GM19324 (cell line): ENCODE measurements at regions not wholly inside any gene's neighbourhood (a gene's known extent, or its start where the extent isn't known, plus 50 kb on each side); places are given as distances from the start of the nearest gene placed in this dataset.

ENCODE experiments used
- ATAC-seq: cut with Tn5 transposase; IDR thresholded peaks from one replicate; pipeline ENCODE4 v1.9.1; 2021; ENCODE audit warnings: mild to moderate bottlenecking, moderate library complexity; ENCODE audit not compliant: unreplicated experiment, low FRiP score

DNA sequence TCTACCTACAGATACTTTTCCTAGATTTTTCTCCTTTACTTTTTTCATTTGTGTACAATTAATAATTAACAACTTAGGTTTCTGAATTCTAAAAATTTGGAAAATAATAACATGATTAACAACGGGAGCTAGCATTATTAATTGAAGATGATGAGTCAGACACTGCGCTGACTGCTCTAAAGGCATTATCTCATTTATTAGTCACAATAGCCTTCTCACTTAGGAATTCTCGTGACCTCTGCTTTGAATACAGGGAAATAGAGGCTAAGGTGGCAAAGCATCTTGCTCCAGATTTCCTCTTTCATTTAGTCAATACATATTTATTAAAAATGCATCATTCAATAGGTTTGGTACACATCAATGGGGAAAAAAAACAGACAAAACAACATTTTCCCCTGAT, 441.3 kb downstream of the PCDH18 start:
- ATAC-seq = no peak

DNA sequence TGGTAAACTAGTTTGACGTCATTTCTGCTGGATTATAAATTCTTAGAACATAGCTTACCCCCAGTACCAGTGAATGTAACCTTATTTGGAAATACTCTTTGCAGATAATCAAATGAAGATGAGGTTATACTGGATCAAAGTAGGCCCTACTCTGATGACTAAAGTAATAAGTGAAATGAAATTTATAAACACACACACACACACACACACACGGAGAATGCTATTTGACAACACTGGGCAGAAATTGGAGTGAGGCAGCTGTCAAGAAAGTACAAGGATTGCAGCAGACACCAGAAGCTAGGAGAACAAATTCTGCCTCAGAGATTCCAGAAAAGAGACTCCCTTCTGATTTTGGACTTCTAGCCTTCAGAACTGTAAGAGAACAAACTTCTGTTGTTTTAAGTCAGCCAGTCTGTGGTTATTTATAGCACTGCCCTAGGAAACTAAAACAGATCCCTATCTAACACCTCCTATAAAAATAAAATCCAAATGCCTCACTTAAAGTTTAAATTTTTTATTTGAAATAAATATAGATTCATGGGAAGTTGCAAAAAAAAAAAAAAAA, 448.6 kb downstream of the PCDH18 start:
- no peak for ATAC-seq

DNA sequence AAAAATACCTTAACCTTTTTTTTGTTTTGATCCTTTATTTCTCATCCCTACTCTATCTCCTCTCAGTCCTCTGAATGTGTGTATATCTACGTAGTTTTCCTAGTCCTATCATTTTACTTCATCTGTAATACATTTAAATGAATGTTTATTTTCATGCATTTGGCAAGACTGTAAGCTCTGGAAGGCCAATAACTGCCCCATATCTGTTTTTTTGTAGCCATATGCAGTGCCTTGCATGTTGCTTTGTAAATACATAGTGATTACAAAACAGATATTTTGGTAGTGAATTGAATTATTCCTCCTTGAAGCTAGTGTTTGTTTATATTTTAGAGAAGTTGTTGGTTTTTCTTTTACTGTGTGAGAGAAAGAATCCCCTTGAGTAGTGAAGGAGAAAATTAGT, 450.2 kb downstream of the PCDH18 start:
- no peak for ATAC-seq

- no peak for ATAC-seq
These were observed 455.4 kb downstream of the PCDH18 start for GRCh38 chr4:137076908-137077307.

DNA sequence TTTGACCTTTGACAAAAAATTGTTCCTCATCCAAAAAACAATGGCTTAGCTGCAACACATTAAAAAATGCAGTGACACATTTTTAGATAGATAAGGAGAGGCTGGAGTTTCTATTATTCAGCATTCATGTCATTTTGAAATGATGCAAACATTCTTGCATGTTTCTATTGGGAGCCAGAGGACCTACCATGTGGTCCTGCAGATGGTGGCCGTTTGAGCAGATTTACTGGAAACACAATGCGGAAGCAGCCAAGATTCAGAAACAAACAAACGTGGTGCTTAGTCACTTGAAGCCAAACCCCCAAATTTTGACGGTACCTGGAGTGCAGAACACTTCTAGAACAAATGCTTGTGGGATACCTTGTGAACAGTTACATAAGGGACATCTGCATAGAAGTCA, 456.7 kb downstream of the PCDH18 start:
- no peak for ATAC-seq

GRCh38 chr4:137070614-137071013, 461.7 kb downstream of the PCDH18 start:
- no peak for ATAC-seq

GRCh38 chr4:137069473-137069872, 462.8 kb downstream of the PCDH18 start:
- ATAC-seq = no peak

- ATAC-seq = no peak
These were observed 464.6 kb downstream of the PCDH18 start for GRCh38 chr4:137067735-137068134.

DNA sequence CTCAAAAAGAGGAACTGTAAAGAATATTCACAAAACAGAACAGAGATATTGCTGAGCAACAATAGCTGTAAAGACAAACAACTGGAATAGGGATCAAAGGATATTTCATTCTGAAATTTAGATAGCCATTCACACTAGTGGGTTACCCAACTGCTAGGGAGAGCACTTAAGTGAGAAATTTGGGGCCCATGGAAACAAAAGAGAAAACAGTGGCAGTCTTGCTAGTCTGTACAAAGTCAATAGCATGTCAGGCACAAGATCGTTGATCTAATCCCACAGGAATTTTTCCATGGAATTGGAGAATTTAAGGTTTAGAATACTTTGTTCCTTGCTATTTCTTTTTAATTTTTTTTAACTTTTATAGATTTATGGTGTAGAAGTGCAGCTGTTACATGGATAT, 467.0 kb downstream of the PCDH18 start:
- ATAC-seq = no peak

- ATAC-seq = no peak
These were observed 468.3 kb downstream of the PCDH18 start for GRCh38 chr4:137063961-137064360.

GRCh38 chr4:137043184-137043583, 489.1 kb downstream of the PCDH18 start:
- ATAC-seq = no peak

DNA sequence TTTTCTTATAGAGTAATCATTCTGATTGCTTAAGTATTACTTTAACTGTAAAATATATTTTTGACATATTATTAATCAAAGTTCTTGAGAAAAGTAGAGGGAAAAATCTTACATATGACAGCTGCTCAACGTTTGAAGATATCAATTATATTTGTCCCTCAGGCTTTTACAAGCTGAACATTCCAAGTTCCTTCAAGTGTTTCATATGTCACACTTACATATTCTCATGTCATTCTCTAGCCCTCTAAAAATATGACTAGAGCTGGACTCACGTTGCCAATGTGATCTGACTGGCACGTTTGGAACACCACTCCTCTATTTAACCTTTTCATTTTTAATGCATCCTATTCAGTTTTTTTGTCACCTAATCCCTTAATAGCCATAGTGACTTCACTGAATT, 492.9 kb downstream of the PCDH18 start:
- ATAC-seq = no peak

DNA sequence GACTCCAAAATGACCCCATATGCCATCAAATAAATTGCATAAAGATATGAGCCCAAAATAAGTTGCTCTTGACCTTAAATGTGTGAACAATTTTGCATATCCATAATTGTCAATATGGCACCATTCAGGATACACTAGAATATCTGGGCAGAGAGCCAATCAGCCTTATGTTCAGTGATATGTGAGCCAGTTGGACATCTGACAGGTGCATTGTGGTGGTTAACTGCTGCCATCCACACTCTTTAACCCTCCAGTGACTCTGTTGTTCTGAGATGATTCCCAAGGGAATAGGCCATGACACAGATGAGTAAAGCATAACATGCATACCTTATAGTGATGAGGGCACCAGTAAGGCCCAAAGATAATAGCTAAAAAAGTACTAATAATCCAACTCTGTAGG, 500.1 kb downstream of the PCDH18 start:
- no peak for ATAC-seq

DNA sequence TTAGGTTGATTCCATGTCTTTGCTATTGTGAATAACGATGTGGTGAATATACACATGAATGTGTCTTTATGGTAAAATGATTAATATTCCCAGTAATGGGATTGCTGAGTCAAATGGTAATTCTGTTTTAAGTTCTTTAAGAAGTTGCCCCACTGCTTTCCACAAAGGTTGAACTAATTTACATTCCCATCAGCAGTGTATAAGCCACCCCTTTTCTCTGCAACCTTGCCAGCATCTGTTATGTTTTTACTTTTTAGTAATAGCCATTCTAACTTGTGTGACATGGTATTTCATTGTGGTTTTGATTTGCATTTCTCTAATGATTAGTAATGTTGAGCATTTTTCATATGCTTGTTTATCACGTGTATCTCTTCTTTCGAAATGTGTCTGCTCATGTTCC, 503.3 kb downstream of the PCDH18 start:
- no peak for ATAC-seq

DNA sequence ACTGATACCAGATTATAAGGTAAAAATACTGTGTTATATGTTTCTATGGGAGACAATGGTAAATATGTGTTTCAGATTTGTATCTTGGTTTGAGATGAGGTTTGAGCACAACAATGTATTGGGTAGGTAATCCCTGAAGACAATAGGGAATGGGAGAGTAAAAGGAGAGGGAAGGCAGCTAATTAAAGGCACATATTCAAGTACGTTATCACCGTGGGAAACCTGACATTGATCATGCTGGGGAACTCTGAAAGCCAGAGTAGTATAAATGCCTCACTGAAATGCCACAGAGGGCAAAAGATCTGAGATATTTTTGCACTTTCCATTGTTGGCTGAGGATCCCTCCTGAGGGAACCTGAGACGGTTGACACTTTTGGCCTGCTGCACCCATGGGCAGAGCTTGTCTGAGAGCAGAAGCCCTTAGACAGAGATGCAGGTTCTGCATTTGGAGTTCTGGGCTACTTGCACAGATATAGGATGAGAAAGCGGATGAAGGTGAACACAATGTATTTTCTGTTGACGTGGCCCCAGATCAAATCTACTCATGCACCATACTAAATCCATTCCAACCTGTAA, 506.7 kb downstream of the PCDH18 start:
- ATAC-seq = no peak

DNA sequence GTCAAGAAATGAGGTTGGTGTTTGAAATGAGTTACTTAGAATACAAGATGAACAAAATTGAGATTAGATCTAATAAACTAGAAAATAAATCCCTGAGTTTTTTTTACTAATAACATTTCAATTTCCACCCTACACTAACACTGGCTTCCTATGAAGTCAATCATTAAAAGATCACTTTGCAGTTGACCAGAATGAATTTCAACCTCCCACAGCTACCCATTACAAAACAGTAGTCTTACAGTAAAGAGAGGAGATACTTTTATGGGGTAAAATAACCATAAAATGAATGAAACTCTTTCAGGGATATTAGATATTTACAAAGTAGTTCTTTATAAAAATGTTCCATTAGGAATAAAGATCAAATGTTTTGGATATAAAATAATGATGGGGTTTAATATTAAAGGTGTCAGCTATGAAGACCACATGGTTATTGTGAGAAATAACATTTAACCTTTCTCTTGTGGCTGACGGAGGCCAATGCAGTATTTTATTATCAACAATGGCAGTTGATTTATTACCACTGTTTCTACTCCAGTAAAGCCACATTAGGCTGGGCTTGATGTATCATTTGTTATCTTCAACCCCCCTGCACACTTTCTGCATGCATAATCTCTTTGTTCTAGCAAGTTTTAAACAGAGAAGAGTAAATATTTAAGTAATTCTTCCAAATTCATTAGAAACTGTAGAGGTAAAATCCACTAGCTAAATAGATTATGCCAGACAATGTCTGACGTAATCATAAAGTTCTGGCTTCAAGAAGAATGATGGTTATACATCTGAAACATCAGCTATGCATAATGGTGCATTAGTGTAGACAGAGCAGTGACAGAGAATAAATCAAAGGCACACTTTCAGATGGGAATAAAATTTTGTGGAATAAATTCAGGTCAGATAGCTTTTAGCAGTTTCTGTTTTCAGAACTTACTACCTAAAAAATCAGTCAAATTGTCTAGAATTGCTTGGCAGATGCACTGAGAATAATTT, 516.6 kb downstream of the PCDH18 start:
- ATAC-seq = no peak

DNA sequence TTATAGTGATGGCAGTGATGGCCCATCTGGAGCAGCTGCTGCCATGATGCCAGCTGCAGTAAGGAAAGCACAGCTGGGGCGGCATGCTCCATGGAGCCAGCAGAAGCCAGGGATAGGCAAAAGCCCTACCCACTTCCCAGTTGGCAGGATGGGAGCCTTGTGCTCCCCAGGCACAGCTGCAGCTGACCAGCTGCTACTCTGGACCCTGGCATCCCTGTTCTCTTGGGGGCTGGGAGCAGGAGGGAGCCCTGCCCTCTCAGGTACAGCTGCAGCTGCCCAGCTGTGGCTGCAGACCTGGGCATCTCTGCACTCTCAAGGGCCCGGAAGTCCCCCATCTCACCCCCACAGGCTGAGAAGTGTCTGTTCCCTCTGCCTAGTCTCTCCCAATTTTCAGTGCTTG, 531.9 kb downstream of the PCDH18 start:
- ATAC-seq = no peak

- ATAC-seq = no peak
These were observed 540.3 kb downstream of the PCDH18 start for GRCh38 chr4:136992032-136992431.

DNA sequence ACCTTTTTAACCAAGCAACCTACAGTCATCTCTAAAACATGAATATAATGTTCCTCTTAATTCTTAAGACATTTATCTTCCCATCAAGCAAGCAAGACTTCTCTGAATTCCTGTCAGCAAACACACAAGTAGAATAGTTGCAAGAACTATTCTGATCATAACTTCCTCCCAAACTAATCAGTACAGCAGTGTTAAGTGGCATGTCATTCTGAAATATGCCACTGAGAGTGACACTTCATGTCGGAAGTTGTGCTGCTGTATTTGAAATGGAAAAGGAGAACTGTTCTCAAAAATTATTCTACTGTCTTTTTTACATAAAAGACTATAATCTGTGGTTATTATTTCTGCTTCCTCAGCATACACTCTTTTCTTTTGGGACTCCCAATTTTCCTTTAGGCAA, 546.6 kb downstream of the PCDH18 start:
- no peak for ATAC-seq

DNA sequence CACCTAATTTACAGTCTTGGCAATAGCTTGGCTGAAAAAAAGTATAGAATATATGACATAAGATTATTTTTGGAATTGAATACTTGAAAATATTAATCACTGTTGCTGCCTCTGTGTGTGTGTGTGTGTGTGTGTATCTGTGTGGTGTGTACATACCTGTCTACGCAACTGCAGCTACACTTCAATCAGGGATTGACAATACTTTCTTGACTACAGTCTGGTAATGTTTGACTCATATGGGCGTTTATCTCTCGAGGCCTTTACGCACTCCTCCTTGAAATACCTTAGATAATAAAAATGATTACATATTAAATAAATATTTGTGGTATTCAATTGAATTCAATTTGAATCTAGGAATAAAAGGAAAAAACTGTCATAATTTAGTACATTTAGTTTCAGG, 565.2 kb downstream of the PCDH18 start:
- no peak for ATAC-seq

DNA sequence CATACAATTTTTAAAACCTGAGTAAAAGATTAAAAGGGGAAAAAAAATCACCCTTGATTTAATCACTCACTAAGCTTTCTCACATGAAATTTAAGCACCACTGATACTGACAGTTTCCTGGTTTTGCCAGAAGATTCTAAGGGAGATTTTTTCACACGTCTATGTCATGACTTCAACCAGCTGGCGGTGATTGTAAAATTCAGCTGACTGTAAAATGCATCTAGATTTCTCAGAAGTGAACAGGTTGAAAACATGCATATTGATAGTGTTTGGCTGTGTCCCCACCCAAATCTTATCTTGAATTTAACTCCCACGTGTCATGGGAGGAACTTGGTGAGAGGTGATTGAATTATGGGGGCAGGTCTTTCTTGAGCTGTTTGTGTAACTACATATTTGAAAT, 566.8 kb downstream of the PCDH18 start:
- no peak for ATAC-seq

GRCh38 chr4:136962868-136963267, 569.4 kb downstream of the PCDH18 start:
- ATAC-seq = no peak
